ENCODE measurements at regions not wholly inside any gene's neighbourhood (a gene's known extent, or its start where the extent isn't known, plus 50 kb on each side); places are given as distances from the start of the nearest gene placed in this dataset.

DNA sequence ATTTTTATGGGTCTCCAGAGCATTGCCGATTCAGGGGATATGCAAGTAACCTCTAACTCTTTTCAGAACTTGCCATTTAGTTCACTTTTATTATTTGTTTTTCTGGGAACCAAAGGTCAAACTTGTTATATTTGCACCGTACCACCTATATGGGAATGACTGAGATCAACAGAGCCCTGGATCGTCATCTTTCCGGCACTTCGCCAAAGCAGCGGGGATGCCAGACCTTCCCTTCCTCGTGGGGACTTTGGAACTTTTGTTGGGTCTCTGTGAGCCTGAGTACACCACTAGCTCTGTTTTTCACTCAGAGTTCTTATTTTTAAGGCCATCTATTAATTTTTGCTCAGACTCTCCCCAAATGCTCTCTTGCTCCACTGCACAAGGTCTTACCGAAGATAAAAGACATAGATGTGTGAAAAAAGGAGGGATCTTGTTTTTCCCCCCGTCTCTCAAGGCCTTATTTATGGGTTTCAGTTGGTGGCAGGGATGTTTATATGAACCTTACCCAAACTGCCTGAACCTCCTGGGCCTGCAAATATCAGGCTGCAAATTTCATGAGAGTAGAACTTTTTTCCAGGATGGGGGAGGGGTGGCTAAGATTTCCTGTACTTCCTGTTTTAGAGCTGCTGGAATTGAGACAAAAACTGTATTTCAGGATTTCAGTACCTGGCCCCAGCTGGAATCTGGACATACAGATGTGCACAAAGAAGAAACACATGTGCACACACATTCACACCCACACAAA is 350.3 kb downstream of the HRH4 start:
- H3K27ac ChIP-seq: no peak overlapping the region
- WGBS: 85% methylated on average over 9 of the region's 9 CpGs
- TF ChIP-seq POLR2AphosphoS5 (IDR thresholded peaks at IDR 0.05) (no peak), POLR2A (IDR thresholded peaks at IDR 0.05) (no peak), EP300 (IDR thresholded peaks at IDR 0.05) (no peak)
- TF ChIP-seq, protein P1, sequence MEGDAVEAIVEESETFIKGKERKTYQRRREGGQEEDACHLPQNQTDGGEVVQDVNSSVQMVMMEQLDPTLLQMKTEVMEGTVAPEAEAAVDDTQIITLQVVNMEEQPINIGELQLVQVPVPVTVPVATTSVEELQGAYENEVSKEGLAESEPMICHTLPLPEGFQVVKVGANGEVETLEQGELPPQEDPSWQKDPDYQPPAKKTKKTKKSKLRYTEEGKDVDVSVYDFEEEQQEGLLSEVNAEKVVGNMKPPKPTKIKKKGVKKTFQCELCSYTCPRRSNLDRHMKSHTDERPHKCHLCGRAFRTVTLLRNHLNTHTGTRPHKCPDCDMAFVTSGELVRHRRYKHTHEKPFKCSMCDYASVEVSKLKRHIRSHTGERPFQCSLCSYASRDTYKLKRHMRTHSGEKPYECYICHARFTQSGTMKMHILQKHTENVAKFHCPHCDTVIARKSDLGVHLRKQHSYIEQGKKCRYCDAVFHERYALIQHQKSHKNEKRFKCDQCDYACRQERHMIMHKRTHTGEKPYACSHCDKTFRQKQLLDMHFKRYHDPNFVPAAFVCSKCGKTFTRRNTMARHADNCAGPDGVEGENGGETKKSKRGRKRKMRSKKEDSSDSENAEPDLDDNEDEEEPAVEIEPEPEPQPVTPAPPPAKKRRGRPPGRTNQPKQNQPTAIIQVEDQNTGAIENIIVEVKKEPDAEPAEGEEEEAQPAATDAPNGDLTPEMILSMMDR (IDR thresholded peaks at IDR 0.05): no peak
- H3K36me3 ChIP-seq: no peaks in the 10 kb centered on the region
- DNase-seq (ENCODE audit: low spot score in 2 of 2): no peak
- H3K4me1 ChIP-seq: peaks cover 5% of the 10 kb centered on the region
- no peak overlapping the region for H3K4me3 ChIP-seq
- H3K27me3 ChIP-seq: no peaks in the 10 kb centered on the region
- H3K9me3 ChIP-seq: no peaks in the 10 kb centered on the region

DNA sequence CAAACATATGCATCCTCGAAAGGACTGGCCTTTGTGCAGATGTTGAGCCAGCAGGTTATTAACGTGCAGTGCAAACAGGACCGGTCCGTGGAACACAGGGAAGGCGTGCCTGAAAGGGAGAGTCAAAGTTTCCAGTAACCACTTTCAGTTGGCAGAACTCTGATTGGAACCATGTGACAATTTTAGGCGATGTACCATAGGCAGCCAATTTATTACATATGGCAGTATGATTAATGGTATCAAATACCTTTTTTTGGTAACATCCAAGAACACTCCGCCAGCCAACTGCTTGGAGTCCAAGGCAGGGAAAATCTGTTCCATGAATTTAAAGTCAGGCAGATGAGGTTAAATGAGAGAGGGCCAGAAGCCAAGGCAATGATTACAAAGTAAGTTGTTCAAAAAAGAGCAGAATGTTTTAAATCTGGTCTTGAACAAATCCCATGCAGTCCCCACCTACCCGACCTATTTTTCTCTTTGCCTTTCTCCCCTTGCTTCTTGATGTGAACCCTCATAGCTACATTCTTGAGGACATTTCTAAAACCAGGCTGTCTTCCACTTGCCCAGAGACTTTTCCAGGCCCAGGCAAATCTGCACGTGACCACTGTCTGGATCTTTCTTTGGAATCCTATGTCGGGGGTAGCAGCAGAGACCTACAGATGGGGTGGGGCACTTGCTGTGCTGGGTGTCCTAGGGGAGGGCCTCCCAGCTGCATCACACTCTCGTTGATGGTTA is 351.7 kb downstream of the HRH4 start:
- WGBS: 41% methylated on average over 11 of the region's 11 CpGs
- Histone ChIP-seq H3K27me3 (no peaks in the 10 kb centered on the region), H3K4me1 (peaks cover 5% of the 10 kb centered on the region), H3K27ac (no peak overlapping the region), H3K9me3 (no peaks in the 10 kb centered on the region), H3K36me3 (no peaks in the 10 kb centered on the region), H3K4me3 (no peak overlapping the region)
- no peak for DNase-seq (ENCODE audit: low spot score in 2 of 2)
- TF ChIP-seq, protein P1 (IDR thresholded peaks at IDR 0.05): no peak
- TF ChIP-seq POLR2AphosphoS5 (IDR thresholded peaks at IDR 0.05) (no peak), POLR2A (IDR thresholded peaks at IDR 0.05) (no peak), EP300 (IDR thresholded peaks at IDR 0.05) (no peak)

DNA sequence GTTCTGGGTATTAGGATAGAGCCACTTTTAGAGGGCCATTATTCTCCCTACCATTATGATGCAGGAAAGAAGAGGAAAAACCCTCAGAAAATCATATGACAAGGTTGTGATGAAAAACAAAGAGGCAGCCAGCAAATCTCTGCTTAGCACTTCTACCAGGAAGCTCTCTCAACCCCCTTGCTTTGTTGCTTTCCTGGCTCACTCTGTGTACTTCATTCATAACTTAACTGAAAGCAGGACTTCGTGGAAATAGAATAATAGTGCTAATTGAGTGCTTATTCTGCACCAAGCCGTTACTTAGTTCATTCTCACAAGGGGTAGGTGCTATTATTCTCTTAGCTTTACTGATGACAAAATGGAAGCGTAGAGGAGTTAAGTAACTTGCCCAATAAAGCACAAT is 354.1 kb downstream of the HRH4 start:
- Histone ChIP-seq H3K27ac (no peak overlapping the region), H3K27me3 (no peaks in the 10 kb centered on the region), H3K4me3 (no peak overlapping the region), H3K9me3 (no peaks in the 10 kb centered on the region), H3K4me1 (peaks cover 5% of the 10 kb centered on the region), H3K36me3 (no peaks in the 10 kb centered on the region)
- TF ChIP-seq POLR2A (IDR thresholded peaks at IDR 0.05): no peak
- TF ChIP-seq EP300 (IDR thresholded peaks at IDR 0.05): no peak
- TF ChIP-seq POLR2AphosphoS5 (IDR thresholded peaks at IDR 0.05): no peak
- TF ChIP-seq, protein P1 (IDR thresholded peaks at IDR 0.05): no peak
- no peak for DNase-seq (ENCODE audit: low spot score in 2 of 2)
- 71% methylated on average over 3 of the region's 3 CpGs for WGBS

DNA sequence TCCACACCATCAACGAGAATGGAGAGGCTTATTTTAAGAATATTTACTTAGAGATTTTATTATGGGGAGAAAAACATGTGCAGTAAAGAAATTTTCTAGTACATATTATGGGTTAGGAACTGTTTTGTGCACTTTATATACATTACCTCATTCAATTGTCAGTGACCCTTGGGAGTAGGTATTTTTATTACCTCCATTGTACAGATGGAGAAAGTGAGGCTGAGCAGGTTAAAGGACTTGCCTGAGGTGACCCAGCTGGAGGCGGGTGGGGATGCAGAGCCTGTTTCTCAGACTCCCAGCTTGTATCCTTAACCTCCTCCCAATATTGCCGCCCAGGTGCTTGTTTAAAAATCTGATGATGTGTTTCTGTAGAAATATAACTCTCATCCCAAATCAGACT is 356.7 kb downstream of the HRH4 start:
- Histone ChIP-seq H3K27me3 (no peaks in the 10 kb centered on the region), H3K4me1 (peaks cover 1% of the 10 kb centered on the region), H3K4me3 (no peak overlapping the region), H3K36me3 (no peaks in the 10 kb centered on the region), H3K9me3 (no peaks in the 10 kb centered on the region), H3K27ac (no peak overlapping the region)
- TF ChIP-seq POLR2A (IDR thresholded peaks at IDR 0.05) (no peak), POLR2AphosphoS5 (IDR thresholded peaks at IDR 0.05) (no peak), EP300 (IDR thresholded peaks at IDR 0.05) (no peak)
- TF ChIP-seq, protein P1 (IDR thresholded peaks at IDR 0.05): no peak
- WGBS: 87% methylated on average over 3 of the region's 3 CpGs
- no peak for DNase-seq (ENCODE audit: low spot score in 2 of 2)

DNA sequence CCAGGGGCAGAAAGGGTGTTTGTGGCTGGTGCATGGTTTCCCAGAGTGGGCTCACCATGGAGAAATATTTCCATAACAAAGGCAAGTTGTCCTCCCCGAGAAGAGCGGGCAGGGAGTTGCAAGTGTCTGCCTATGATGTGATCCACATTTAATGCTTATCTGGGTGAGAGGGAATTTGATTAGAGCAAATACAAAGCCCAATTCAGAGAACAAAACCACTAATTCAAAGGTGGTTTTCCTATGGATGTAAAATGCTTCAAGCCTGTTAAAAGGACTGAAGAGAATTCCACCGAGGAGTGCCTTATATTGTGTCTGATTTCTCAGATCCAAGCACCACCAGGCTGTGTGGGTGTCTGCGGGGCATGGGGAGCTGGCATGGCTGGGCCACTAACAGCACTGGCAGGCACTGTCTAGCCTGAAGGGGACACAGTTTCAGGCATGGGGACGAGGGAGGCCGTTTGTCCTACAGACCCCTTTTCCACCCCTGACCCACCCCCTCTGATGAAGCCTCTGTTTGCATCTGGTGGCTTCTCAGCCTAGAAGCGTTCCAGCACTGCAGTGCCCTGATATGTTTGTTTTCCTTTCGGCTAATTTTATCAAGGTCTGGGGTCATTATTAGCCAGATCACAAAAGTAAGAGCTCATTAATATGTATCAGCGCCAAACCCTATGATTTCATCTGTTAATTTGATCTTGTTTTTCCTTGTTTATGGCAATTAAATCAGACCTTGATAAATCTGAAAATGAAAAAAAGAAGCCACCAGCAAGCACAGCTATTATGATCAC is 357.3 kb downstream of the HRH4 start:
- H3K4me1 ChIP-seq: no peaks in the 10 kb centered on the region
- H3K27ac ChIP-seq: no peak overlapping the region
- no peak for DNase-seq (ENCODE audit: low spot score in 2 of 2)
- H3K36me3 ChIP-seq: no peaks in the 10 kb centered on the region
- H3K27me3 ChIP-seq: no peaks in the 10 kb centered on the region
- 65% methylated on average over 9 of the region's 9 CpGs for WGBS
- no peak for TF ChIP-seq EP300 (IDR thresholded peaks at IDR 0.05)
- TF ChIP-seq, protein P1 (IDR thresholded peaks at IDR 0.05): no peak
- TF ChIP-seq POLR2A (IDR thresholded peaks at IDR 0.05): no peak
- TF ChIP-seq POLR2AphosphoS5 (IDR thresholded peaks at IDR 0.05): no peak
- H3K9me3 ChIP-seq: no peaks in the 10 kb centered on the region
- no peak overlapping the region for H3K4me3 ChIP-seq

All from suprapubic skin (tissue), 4 donors.